HG03378 (cell line): ENCODE measurements at regions not wholly inside any gene's neighbourhood (a gene's known extent, or its start where the extent isn't known, plus 50 kb on each side); places are given as distances from the start of the nearest gene placed in this dataset.

Experiments
- ATAC-seq: cut with Tn5 transposase; IDR thresholded peaks from one replicate; pipeline ENCODE4 v1.9.1; 2021; ENCODE audit warnings: mild to moderate bottlenecking, moderate library complexity; ENCODE audit not compliant: unreplicated experiment

- ATAC-seq: no peak
Observed at GRCh38 chr5:173689171-173689736, 72.8 kb upstream of the BOD1 start.

- peak; percentile 47 for ATAC-seq
Observed at GRCh38 chr5:173689737-173690360, 73.4 kb upstream of the BOD1 start.

- no peak for ATAC-seq
Observed at GRCh38 chr5:173691931-173692330, 75.5 kb upstream of the BOD1 start.

- ATAC-seq: no peak
Observed at GRCh38 chr5:173693670-173694069, 77.2 kb upstream of the BOD1 start.

DNA sequence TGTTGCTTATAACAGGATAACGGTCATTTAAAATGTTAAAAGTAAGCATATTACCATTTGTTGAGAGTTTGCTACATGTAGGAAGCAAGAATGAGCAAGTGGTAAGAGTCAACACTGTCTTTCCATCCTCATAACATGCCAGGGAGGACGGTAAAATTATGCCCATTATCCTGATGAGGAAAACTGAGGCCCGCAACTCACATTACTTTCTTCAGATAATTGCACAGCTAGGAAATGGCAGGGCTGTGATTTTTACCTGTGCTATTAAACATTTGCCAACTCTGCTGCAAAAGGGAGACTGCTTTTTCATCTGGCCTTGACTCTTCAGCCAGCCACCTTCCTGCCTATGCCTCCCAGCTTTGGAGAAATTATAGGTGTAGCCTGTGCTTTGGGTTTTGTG, 79.8 kb upstream of the BOD1 start:
- no peak for ATAC-seq

DNA sequence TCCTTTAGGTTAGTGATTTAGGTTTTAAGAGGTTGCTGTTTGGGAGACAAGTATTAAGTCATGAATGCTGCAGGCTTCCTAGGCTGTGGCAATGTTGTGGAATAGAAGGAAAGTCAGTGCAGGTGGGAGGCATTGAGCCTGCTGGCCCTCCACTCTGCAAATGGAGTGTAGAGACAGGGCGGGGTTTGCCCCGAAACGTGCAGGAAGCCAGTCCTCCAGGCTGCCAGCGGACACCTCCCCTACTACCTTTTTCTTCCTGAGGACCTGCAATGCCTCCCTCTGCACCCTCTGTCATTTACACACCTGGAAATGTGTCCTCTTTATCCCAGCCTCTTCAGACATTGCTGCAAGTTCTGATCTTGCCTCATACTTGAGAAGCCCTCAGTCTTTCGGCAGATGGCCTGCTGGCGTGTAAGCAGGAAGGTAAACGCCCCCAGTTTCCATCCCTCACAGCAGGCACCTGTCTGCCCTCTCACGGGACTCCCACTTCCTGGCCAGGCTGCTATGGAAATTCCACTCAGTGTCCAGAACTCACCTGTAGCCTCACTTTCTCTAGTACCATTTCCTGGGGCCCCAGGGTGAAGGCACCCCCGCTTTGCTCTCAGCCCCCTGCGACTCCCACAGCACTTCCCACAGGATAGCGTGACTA, 81.6 kb upstream of the BOD1 start:
- no peak for ATAC-seq

DNA sequence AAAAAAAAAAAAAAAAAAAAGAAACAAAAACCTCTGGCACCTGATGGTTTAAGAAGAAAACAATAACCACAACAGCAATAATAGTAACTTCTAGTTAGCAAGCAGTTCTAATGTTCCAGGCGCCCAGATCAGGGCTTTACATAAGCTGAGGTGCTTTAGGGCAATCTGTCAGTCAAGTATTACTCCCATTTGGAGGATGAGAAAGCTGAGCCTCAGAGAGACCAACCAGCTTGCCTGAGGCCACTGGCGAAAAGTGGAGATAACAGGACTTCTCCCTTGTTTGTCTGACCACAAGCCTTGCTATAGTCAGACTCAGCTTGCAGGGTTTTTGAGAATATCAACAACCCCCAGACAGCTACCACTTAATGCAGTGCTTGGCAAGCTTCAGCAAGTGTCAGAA, 83.5 kb upstream of the BOD1 start:
- ATAC-seq: no peak

DNA sequence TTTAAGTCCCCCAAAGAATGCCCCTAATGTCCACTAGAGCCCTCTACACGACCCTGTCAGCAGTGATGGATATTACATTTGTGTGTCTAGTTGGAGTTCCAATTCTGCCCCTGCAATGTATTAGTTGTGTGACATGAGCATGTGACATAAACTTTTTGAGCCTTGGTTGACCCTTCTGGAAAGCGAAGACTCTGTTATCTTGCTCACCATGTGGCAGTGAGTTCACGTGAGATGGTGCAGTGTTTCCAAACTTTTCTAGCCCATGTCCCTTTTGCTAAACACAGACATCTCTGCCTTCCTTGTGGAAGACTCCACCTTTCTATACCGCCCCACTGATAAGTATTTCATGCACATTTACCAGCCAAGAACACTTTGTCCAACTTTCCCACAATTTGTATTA, 87.0 kb upstream of the BOD1 start:
- no peak for ATAC-seq

GRCh38 chr5:173704615-173705511, 88.4 kb upstream of the BOD1 start:
- ATAC-seq: no peak

DNA sequence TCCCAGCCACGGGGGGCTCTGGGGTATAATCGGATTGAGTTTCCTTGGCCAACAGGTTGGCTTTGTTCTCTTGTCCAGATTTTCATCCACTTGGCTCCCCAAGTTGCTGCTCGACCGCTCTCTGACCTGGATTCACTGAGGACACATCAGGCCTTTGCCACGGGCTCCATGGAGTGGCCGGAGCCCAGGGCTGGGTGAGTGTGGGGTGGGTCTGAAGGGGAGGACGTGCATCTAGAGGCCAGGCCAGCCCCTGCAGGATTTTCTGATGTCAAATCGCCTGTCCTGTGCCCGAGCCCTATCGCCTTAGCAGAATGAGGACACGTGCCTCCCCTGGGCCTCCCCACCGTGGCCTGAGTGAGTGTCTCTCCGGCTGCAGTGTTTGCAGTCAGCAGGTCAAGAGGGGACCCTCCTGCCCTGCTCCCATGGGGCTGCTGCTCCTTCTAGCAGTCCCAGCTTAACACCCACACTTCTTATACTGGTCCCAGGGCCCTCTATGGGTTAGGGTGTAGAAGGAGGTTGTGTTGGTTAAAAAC, 89.1 kb upstream of the BOD1 start:
- no peak for ATAC-seq

- ATAC-seq: no peak
Observed at GRCh38 chr5:173706700-173707099, 90.2 kb upstream of the BOD1 start.

DNA sequence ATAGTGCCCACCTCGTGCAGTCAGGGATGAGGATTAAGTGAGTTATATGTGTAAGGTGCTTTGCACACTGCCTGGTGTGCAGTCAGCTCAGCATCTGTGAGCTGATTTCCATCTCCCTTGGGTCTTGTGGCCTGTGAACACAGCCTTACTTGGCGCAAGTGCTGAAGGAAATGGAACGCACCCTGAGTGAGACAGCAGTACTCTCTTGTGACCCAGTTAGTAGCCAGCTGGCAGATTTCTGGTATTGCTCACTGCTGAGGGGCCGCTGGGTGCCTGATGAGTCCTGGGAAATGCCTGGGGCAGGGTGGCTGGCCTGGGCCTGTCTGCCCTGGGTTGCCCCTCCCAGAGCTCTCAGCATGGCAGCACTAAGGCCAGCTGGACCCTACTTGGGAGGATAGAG, 90.9 kb upstream of the BOD1 start:
- peak; percentile 82 for ATAC-seq

DNA sequence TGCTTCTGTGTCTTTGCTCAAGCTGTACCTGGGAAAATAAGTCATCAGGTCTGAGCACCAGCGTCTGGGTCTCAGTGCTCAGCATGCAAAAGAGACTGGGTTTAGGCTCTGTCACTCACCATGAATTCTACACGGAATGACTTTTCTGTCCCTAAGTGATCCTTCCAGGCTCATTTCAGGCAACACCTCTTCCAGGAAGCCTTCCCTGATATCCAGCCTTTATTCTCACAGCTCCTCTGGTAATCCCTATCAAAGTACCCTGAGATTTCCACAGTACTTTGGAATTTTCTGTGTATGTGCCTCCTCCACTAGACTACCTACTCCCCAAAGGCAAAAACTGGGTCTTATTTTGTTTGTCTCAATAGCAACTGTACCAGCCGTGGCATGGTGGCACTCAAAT, 92.7 kb upstream of the BOD1 start:
- ATAC-seq: no peak

DNA sequence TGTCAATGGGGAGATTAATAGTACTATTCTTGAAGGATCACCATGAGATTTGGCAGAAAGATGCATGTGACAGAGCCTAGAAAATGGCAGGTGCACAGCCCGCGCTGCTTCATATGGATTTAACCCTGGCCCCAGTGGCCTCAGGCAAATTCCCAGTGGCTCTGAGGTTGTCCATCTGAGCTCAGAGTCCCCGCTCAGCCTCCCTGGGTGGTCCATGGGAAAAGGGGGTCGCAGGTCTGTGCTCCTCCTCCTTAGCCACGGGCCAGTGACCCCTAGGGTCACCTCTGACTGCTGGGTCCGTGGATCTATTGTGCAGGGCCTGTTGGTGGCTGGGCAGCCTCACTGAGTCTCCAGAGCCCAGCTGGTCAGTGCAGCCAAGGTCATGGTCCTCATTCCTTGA, 93.3 kb upstream of the BOD1 start:
- no peak for ATAC-seq

DNA sequence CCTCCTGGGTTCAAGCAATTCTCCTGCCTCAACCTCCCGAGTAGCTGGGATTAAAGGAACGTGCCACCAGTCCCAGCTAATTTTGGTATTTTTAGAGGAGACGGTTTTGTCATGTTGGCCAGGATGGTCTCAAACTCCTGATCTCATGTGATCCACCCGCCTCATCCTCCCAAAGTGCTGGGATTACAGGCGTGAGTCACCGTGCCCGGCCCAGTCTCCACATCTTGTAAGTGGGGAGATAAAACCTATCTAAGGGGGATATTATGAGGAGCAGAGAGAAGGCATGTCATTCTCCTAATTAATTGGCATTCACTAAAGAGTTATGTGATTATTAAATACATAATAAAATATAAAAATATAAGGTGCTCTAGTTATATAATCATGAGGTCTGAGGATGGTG, 94.1 kb upstream of the BOD1 start:
- ATAC-seq: no peak

- ATAC-seq: no peak
Observed at GRCh38 chr5:173711466-173711865, 95.0 kb upstream of the BOD1 start.

GRCh38 chr5:173712609-173713175, 96.2 kb upstream of the BOD1 start:
- ATAC-seq: no peak

DNA sequence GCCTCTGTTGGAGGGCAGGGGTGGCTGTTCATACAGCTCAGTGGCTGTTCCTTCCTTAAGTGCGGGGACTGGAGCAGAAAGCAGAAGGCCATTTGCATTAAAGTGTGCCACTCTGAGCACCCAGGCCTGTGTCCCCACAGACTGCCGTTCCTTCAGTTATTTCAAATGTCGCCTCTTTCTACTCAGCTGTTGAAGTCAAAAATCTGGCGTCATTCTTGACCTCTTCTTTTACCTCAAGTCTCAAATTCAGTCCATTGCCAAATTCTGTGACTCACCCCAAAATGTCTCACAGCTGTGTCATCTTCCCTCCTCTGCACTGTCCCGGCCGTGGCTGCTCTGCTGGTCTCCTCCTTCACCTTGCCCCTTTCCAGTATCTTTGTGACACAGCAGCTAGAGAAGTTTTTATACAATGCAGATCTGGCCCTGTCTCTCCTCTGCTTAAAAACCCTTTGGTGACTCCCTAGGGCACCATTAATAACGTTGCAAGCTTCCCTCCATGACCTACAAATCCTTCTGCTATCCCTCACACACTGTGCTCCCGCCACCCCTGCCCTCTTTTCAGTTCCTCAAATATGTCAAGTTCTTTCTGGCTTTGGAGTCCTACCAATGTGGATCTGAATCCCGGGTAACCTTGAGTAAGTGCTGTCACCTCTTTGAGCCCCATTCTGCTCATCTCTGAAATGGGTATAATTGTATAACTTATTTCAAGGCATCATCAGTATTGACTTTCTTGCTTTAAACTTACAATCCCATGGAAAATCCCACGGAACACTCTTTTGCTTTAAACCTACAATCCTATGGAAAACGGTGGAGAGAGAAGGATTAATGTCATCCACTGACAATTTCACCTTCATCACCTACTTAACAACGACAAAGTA, 98.3 kb upstream of the BOD1 start:
- no peak for ATAC-seq

DNA sequence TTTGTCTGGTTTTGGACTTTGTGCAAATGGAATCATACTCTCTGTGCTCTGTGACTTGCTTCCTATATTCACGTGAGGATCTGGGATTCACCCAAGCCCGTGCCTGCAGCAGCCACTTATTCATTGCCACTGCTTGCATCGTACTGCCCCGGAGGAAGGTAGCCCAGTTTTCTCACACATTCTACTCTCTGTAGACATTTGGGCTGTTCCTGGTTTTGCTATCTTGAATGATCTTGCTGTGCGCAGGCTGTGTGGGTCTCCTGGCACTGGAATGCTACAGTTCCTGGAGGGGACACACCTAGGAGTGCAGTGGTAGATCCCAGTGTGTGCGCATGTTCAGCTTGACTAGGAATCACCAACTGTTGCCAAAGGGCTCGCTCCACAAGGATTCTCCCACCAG, 99.2 kb upstream of the BOD1 start:
- ATAC-seq: no peak

DNA sequence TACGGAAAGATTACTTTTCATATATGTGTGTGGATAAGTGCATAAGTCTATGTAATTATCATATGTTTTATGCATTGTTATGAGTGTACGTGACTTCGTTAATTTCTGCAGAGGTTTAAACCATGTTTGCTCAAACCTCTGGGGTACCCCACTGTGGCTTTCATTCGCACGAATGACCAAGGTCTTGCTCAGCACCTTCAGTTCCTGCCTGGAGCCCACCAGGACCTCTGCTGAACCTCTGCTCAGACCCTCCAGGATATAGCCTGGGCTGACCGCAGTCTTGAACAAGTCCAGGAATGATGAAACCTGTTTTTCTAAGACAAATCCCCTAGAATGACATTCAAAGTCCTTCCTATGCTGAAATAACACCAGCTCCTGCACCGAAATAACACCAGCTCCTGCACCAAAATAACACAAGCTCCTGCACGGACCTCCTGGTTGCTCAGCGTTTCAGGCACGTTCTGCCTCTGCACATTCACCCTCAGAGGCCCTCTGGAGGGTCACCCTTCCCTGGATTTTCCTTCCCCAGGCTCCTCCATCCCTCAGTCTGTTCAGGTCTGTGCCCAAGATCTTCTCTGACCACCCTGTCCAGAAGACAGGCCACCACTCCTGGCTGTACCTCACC, 99.7 kb upstream of the BOD1 start:
- no peak for ATAC-seq
